Sigmoid colon (tissue), 3 donors: ENCODE measurements at regions not wholly inside any gene's neighbourhood (a gene's known extent, or its start where the extent isn't known, plus 50 kb on each side); places are given as distances from the start of the nearest gene placed in this dataset.

Experiments used
- CTCF ChIP-seq, 4 experiments: fragments of 450-650 bp in 3 of 4; fragments of 200-600 bp in 1 of 4; IDR thresholded peaks; one replicate each; pipeline ENCODE4 v1.5.1; 2016 to 2019; ENCODE audit warnings: antibody characterized with exemption in 4 of 4, mild to moderate bottlenecking in 3 of 4, moderate library complexity in 2 of 4
- POLR2A ChIP-seq, 2 donors: fragments of 450-650 bp; IDR thresholded peaks; one replicate each; pipeline ENCODE4 v1.6.1; 2016; ENCODE audit warnings: antibody characterized with exemption in 2 of 2, mild to moderate bottlenecking in 2 of 2, moderate library complexity in 2 of 2

GRCh38 chr7:63012633-63013183 is 985.9 kb upstream of the ZNF722 start:
- TF ChIP-seq CTCF (IDR thresholded peaks at IDR 0.05) (no peak), POLR2A (IDR thresholded peaks at IDR 0.05) (no peak)
